PC-3 (cell line): ENCODE measurements at regions not wholly inside any gene's neighbourhood (a gene's known extent, or its start where the extent isn't known, plus 50 kb on each side); places are given as distances from the start of the nearest gene placed in this dataset.

Experiments
- ATAC-seq: fragments of 200-7000 bp; cut with Tn5 transposase; 2 replicates; pipeline ENCODE4 v1.9.1; 2020; ENCODE audit warnings: mild to moderate bottlenecking, moderate library complexity
- BruUV-seq: library from RNA; stranded (reverse); fragments of 400-500 nt; replicated peaks from 2 replicates; lab custom pipeline; 2021; lab: Mats Ljungman, UMichigan
- CTCF ChIA-PET: fragments of 300-600 bp; sonication (Branson Sonifier 250); formaldehyde crosslinking; loops from one replicate; lab custom pipeline; 2022; ENCODE audit warnings: antibody characterized with exemption; lab: Charles Lee
- POLR2A ChIA-PET: fragments of 300-600 bp; sonication (Branson Sonifier 250); formaldehyde crosslinking; loops from one replicate; lab custom pipeline; 2022; ENCODE audit warnings: antibody characterized with exemption; ENCODE audit not compliant: unreplicated experiment; lab: Charles Lee
- DNase-seq: peaks from one replicate; pipeline ENCODE4 v3.0.0-alpha.2; 2015
- H2AFZ ChIP-seq: fragments of 300-600 bp; sonication (generic); 2 replicates; pipeline ENCODE4 v1.6.0; 2016; ENCODE audit warnings: antibody characterized with exemption, low read length
- H3F3A ChIP-seq: fragments of 300-600 bp; sonication (generic); one replicate; pipeline ENCODE4 v1.6.0; 2017; ENCODE audit warnings: antibody characterized with exemption, low read length, control low read depth, mild to moderate bottlenecking; ENCODE audit not compliant: unreplicated experiment
- H3K27ac ChIP-seq: fragments of 300-600 bp; sonication (generic); 2 replicates; pipeline ENCODE4 v1.5.1; 2016; ENCODE audit warnings: mild to moderate bottlenecking, low read length
- H3K27me3 ChIP-seq: fragments of 300-600 bp; sonication (generic); 2 replicates; pipeline ENCODE4 v1.6.1; 2016; ENCODE audit warnings: low read length, mixed read lengths
- H3K36me3 ChIP-seq: fragments of 300-600 bp; sonication (generic); 2 replicates; pipeline ENCODE4 v1.6.1; 2016; ENCODE audit warnings: low read depth, mixed run types, low read length, mixed read lengths
- H3K4me1 ChIP-seq: fragments of 300-600 bp; sonication (generic); 2 replicates; pipeline ENCODE4 v1.5.1; 2016; ENCODE audit warnings: low read length; ENCODE audit not compliant: insufficient read depth
- H3K4me2 ChIP-seq: fragments of 300-600 bp; sonication (generic); 2 replicates; pipeline ENCODE4 v1.6.0; 2016; ENCODE audit warnings: low read length
- H3K4me3 ChIP-seq: fragments of 300-600 bp; sonication (generic); 2 replicates; pipeline ENCODE4 v1.5.1; 2016; ENCODE audit warnings: mild to moderate bottlenecking, low read length, mixed read lengths
- H3K79me2 ChIP-seq: fragments of 300-600 bp; sonication (generic); 2 replicates; pipeline ENCODE4 v1.6.1; 2017; ENCODE audit warnings: low read length, mixed read lengths
- H3K9ac ChIP-seq: fragments of 300-600 bp; sonication (generic); 2 replicates; pipeline ENCODE4 v1.6.0; 2016; ENCODE audit warnings: mild to moderate bottlenecking, low read length
- H3K9me2 ChIP-seq: fragments of 300-600 bp; sonication (generic); replicated peaks from 2 replicates; pipeline ENCODE4 v1.6.1; 2016; ENCODE audit warnings: mixed run types, low read length, mixed read lengths
- H3K9me3 ChIP-seq: fragments of 300-600 bp; sonication (generic); 2 replicates; pipeline ENCODE4 v1.6.1; 2016; ENCODE audit warnings: low read length, mixed read lengths
- H4K20me1 ChIP-seq: fragments of 300-600 bp; sonication (generic); 2 replicates; pipeline ENCODE4 v1.6.1; 2016; ENCODE audit warnings: low read length, mixed read lengths
- EZH2 ChIP-seq: fragments of 300-600 bp; sonication (generic); IDR thresholded peaks from one replicate; pipeline ENCODE4 v1.6.1; 2017; ENCODE audit warnings: antibody characterized with exemption, mild to moderate bottlenecking, low read length; ENCODE audit not compliant: unreplicated experiment
- EZH2phosphoT487 ChIP-seq: fragments of 300-600 bp; sonication (generic); IDR thresholded peaks from 2 replicates; pipeline ENCODE4 v1.6.1; 2018; ENCODE audit warnings: mild to moderate bottlenecking, antibody characterized with exemption, low read length, borderline replicate concordance
- intact Hi-C: fragments of 100-400 bp; cut with micrococcal nuclease; formaldehyde crosslinking; loops from 2 replicates; pipeline ENCODE4 v1.9.0; 2023
- TF ChIP-seq, protein P1 (sequence below): fragments of 300-600 bp; sonication (generic); conservative IDR thresholded peaks from 2 replicates; pipeline ENCODE4 v1.5.1; 2017; ENCODE audit warnings: antibody characterized with exemption, low read depth, mild to moderate bottlenecking, low read length

DNA sequence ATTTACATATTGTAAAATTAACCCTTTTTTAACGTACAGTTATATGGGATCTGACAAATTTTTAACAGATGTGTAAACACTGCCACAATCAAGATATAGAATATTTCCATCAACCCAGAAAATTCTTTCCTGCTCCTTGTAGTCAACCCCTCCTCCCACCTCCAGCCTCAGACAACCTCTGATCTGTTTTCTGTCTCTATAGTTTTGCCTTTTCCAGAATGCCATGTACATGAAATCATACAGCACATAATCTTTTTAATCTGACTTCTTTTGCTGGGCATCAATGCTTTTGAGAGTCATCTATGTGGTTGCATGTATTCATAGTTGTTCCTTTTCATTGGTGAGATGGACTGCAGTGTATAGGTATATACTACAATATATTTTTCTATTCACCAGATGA lies 153.0 kb downstream of the SMAD6 start:
- Histone ChIP-seq H2AFZ (no peak overlapping the region), H3K4me3 (no peak overlapping the region), H3K9me2 (no peaks in the 10 kb centered on the region), H4K20me1 (no peaks in the 10 kb centered on the region), H3K4me1 (peaks cover 16% of the 10 kb centered on the region), H3K9me3 (no peaks in the 10 kb centered on the region), H3K27me3 (no peaks in the 10 kb centered on the region), H3F3A (no peaks in the 10 kb centered on the region), H3K36me3 (no peaks in the 10 kb centered on the region), H3K27ac (no peak overlapping the region), H3K79me2 (no peaks in the 10 kb centered on the region), H3K4me2 (no peak overlapping the region), H3K9ac (no peak overlapping the region)
- BruUV-seq: no TSS peak
- ChIA-PET POLR2A (no interaction called here), CTCF (no interaction called here)
- ATAC-seq (no peak), DNase-seq (no peak)
- no peak for TF ChIP-seq EZH2phosphoT487
- TF ChIP-seq, protein P1, sequence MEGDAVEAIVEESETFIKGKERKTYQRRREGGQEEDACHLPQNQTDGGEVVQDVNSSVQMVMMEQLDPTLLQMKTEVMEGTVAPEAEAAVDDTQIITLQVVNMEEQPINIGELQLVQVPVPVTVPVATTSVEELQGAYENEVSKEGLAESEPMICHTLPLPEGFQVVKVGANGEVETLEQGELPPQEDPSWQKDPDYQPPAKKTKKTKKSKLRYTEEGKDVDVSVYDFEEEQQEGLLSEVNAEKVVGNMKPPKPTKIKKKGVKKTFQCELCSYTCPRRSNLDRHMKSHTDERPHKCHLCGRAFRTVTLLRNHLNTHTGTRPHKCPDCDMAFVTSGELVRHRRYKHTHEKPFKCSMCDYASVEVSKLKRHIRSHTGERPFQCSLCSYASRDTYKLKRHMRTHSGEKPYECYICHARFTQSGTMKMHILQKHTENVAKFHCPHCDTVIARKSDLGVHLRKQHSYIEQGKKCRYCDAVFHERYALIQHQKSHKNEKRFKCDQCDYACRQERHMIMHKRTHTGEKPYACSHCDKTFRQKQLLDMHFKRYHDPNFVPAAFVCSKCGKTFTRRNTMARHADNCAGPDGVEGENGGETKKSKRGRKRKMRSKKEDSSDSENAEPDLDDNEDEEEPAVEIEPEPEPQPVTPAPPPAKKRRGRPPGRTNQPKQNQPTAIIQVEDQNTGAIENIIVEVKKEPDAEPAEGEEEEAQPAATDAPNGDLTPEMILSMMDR: no peak
- TF ChIP-seq EZH2: no peak
- intact Hi-C loops: no loop called here

DNA sequence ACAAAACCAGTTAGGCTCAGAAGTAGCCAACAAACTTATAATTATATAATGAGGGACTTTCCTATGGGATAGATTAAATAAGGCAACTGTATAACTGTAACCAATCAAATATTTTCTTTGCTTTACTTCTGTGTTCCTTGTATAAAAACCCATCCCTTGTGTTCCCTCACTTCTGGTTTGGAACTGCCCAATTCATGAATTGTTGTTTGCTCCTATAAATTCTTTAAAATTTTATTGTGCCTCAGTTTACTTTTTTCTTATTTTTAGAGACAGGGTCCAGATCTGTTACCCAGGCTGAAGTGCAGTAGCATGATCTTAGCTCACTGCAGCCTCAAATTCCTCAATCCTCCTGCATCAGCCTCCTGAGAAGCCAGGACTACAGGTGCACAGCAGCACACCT lies 155.7 kb downstream of the SMAD6 start:
- no peak for ATAC-seq
- H3K27ac ChIP-seq: no peak overlapping the region
- TF ChIP-seq EZH2phosphoT487: no peak
- ChIA-PET CTCF (no interaction called here), POLR2A (no interaction called here)
- H4K20me1 ChIP-seq: no peaks in the 10 kb centered on the region
- H3K36me3 ChIP-seq: no peaks in the 10 kb centered on the region
- peaks cover 13% of the 10 kb centered on the region for H3K4me1 ChIP-seq
- no peak overlapping the region for H3K4me3 ChIP-seq
- H3K79me2 ChIP-seq: no peaks in the 10 kb centered on the region
- intact Hi-C loops: no loop called here
- H3K9me2 ChIP-seq: no peaks in the 10 kb centered on the region
- H3K9me3 ChIP-seq: no peaks in the 10 kb centered on the region
- DNase-seq: no peak
- no TSS peak for BruUV-seq
- no peak overlapping the region for H3K9ac ChIP-seq
- H3K27me3 ChIP-seq: no peaks in the 10 kb centered on the region
- H3F3A ChIP-seq: no peaks in the 10 kb centered on the region
- H2AFZ ChIP-seq: no peak overlapping the region
- no peak overlapping the region for H3K4me2 ChIP-seq

DNA sequence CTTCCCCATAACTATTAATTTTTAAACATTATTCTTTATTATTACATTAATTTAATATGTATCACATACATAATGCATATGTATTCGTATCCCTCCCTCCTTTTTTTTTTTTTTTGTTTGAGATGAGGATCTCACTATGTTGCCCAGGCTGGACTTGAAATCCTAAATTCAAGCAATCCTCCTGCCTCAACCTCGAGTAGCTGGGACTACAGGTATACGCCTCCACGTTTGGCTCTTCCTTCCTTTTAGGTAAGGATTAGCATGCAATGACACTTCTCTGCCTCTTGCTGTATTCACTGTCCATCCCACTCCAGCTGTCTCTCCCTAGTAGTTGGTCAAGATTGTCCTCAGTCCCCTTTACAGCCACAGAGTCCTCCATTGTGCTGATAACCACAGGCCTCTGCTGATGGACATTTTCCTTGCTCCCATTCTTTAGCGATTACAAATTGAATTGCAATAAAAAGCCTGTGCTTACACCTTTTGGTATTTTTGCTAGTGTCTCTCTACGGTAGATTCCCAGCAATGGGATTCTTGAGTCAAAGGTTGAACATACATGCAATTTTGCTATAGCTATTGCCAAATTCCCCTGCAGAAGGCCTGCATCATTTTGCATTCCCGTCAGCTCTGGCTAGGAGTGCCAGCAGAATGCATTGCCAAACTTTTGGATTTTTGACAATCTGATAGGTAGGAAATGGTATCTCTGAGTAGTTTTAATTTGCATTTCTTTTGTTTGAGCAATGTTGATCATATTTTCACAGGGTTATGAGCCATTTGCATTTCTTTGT lies 156.6 kb downstream of the SMAD6 start:
- TF ChIP-seq EZH2phosphoT487 (no peak), EZH2 (no peak)
- TF ChIP-seq, protein P1: no peak
- no peak for ATAC-seq
- CTCF ChIA-PET: no interaction called here
- H3K4me1 ChIP-seq: peaks cover 21% of the 10 kb centered on the region
- H3K27ac ChIP-seq: no peak overlapping the region
- no peak for DNase-seq
- no peaks in the 10 kb centered on the region for H4K20me1 ChIP-seq
- H3K9me3 ChIP-seq: no peaks in the 10 kb centered on the region
- H3K36me3 ChIP-seq: no peaks in the 10 kb centered on the region
- no peak overlapping the region for H3K9ac ChIP-seq
- no peaks in the 10 kb centered on the region for H3F3A ChIP-seq
- no peaks in the 10 kb centered on the region for H3K9me2 ChIP-seq
- H3K79me2 ChIP-seq: no peaks in the 10 kb centered on the region
- no peaks in the 10 kb centered on the region for H3K27me3 ChIP-seq
- no peak overlapping the region for H3K4me3 ChIP-seq
- no peak overlapping the region for H2AFZ ChIP-seq
- H3K4me2 ChIP-seq: no peak overlapping the region
- intact Hi-C loops: no loop called here
- no TSS peak for BruUV-seq
- POLR2A ChIA-PET: no interaction called here
